ENCODE measurements at regions not wholly inside any gene's neighbourhood (a gene's known extent, or its start where the extent isn't known, plus 50 kb on each side); places are given as distances from the start of the nearest gene placed in this dataset.
"Not testable (repeated sequence)": the region's sequence is repeated elsewhere in the genome, so short reads cannot be mapped to it uniquely, and the experiment has no call there.

GRCh38 chr2:39583781-39584180 lies 81.9 kb upstream of the TMEM178A start:
- DNase-seq, result no peak

- DNase-seq, result no peak
Measured at GRCh38 chr2:39584283-39584965, 81.3 kb upstream of the TMEM178A start.

- not testable (repeated sequence) for DNase-seq
Measured at GRCh38 chr2:39585531-39585930, 80.2 kb upstream of the TMEM178A start.

- no peak for DNase-seq
Measured at GRCh38 chr2:39587168-39587567, 78.5 kb upstream of the TMEM178A start.

GRCh38 chr2:39587641-39588040 lies 78.1 kb upstream of the TMEM178A start:
- DNase-seq, result no peak

- peak; percentile 20 to 55 for DNase-seq
Measured at GRCh38 chr2:39593439-39594393, 72.0 kb upstream of the TMEM178A start.

- no peak for DNase-seq
Measured at GRCh38 chr2:39595116-39595515, 70.6 kb upstream of the TMEM178A start.

GRCh38 chr2:39597314-39597713 lies 68.4 kb upstream of the TMEM178A start:
- DNase-seq, result no peak

- DNase-seq, result no peak
Measured at GRCh38 chr2:39602616-39603015, 63.1 kb upstream of the TMEM178A start.

- no peak for DNase-seq
Measured at GRCh38 chr2:39603436-39603835, 62.3 kb upstream of the TMEM178A start.

GRCh38 chr2:39604866-39605265 lies 60.9 kb upstream of the TMEM178A start:
- no peak for DNase-seq

GRCh38 chr2:39606585-39606984 lies 59.1 kb upstream of the TMEM178A start:
- no peak for DNase-seq

- no peak for DNase-seq
Measured at GRCh38 chr2:39607538-39608262, 58.0 kb upstream of the TMEM178A start.

- DNase-seq, result peak in 1 of 2 experiments; percentile 27
Measured at GRCh38 chr2:39608263-39608575, 57.5 kb upstream of the TMEM178A start.

GRCh38 chr2:39608686-39609441 lies 56.9 kb upstream of the TMEM178A start:
- DNase-seq, result peak; percentile 30 to 63

GRCh38 chr2:39609917-39610316 lies 55.8 kb upstream of the TMEM178A start:
- DNase-seq, result peak; percentile 8 to 9

GRCh38 chr2:39615675-39616074 lies 50.0 kb upstream of the TMEM178A start:
- no peak for DNase-seq

All from NCI-H526 (cell line).